Hepatic stellate cell (primary cell): ENCODE measurements at regions not wholly inside any gene's neighbourhood (a gene's known extent, or its start where the extent isn't known, plus 50 kb on each side); places are given as distances from the start of the nearest gene placed in this dataset.

Experiments used
- DNase-seq: peaks from one replicate; pipeline ENCODE4 v3.0.0; 2011; ENCODE audit warnings: low spot score

DNA sequence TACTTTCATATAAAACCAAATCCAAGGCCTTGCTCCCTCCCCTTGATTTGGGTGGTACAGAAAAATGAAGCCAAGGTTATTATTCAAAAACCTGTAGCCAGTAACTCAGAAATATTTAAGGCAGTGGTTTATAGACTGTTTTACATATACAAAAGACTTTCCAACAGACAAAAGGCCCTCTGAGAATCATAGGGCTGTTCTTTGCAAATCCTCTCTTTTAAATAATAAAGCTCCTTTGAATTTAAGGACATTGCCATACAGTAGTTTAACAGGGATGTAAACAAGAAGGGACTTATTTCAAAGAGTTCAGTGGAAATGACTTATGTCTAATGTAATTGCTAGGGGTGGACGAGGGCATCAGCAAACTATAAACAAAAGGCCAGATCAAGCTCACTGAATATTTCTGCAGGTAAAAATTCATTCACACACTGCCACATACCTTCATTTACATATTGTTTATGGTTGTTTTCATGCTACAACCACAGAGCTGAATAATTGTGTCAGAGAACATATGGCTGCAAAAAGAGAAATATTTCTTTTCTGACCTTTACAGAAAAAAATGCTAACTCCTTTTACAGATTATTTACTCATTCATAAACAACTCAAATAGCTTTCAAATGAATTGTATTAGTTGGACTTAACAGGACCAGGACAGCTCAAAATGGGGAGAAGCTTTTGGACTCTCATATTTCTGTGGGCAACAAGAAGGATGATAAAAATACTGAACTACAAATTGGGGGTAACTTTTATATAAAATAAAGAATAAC lies 665.6 kb downstream of the SLITRK1 start:
- no peak for DNase-seq

DNA sequence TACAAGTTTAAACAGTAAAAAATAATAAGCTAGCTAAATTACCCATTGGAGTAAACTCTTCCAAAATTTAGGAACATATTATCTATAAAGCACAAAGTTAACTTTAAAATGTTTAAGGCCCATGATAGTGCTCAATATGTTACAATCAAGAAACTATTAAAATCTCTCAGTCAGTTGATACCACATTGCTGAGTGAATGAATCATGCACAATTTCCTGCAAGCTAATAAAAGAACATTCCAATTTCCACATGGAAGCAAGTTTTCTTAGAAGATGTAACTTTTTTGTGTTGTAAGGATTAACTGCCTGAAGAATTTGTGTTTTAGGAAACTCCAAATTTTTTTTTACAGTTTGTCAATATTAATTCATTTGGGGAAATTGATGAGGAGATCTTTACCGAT lies 666.6 kb downstream of the SLITRK1 start:
- no peak for DNase-seq

DNA sequence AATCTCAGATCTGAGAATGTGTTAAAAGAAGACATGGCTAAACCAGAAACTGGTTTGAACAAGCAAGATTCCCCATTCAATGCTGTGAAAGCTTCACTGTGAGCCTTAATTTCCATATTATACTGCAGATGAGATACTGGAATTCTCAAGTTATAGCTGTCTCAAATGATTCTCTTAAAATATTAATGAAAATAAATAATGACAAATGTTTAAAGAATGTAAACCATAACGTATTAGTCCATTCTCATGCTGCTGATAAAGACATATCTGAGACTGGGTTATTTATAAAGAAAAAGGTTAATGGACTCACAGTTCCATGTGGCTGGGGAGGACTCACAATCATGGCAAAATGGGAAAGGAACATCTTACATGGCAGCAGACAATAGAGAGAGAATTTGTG lies 667.8 kb downstream of the SLITRK1 start:
- no peak for DNase-seq

DNA sequence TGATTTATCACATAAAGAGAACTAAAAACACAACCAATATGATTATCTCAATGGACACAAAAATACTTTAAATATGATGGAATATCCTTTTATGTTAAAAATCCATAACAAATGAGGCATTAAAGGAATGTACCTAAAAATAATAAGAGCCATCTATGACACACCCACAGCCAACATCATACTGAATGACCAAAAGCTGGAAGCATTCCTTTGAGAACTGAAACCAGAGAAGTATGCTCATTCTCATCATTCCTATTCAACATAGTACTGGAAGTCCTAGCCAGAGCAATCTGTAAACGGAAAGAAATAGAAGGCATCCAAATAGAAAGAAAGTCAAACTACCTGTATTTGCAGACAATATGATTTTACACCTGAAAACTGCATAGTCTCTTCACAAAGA lies 671.0 kb downstream of the SLITRK1 start:
- DNase-seq: no peak

DNA sequence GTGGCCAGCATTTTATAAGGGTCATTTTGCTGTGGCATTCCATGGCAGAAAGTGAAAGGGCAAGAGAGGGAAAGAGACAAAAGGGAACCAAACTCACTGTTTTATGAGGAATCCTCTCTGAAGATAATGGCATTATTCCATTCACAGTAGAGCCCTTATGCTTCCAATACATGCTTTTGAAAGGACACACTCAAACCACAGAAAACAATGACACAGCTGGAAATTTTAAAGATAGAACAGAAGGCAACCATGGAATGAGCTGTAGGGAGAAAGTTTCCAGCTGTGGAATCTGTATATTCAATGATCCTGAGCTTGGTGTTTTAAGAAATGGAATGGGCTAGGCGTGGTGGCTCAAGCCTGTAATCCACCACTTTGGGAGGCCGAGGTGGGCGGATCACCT lies 677.4 kb downstream of the SLITRK1 start:
- no peak for DNase-seq

DNA sequence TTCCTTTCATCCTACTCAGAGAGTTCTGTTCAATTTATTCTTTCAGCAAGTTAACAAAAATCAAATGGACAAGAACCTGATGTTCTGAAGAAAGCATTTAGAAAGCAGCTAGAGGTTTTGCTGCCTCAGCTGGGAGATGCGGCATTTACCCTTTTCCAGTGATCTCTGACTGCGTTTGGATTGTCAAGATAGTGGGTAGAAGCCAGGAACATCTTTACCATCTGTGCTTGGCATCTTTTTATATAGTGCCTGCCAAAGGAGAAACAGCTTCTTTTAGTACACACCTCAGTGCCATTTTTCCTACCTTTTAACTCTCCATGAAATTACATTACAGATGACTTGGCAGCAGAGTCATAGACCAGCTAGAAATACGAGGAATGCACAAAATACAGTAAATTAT lies 680.8 kb downstream of the SLITRK1 start:
- DNase-seq: no peak

DNA sequence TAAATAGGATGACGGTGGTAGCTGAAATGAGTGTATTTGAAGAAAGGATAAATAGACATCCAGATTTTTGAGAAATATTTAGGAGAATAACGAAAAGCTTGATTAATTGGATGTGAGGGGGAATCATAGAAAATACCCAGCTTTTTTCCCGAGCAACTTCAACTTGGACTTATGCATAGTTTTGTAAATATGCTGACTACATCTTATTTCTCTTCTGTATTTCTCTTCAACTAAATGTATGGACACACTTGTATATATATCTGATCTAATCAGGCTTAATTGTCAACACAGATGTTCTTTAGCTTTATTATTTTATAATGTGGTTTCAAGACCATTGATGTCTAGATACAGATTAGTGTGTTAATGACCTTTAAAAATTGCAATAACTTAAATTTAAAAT lies 685.0 kb downstream of the SLITRK1 start:
- no peak for DNase-seq

DNA sequence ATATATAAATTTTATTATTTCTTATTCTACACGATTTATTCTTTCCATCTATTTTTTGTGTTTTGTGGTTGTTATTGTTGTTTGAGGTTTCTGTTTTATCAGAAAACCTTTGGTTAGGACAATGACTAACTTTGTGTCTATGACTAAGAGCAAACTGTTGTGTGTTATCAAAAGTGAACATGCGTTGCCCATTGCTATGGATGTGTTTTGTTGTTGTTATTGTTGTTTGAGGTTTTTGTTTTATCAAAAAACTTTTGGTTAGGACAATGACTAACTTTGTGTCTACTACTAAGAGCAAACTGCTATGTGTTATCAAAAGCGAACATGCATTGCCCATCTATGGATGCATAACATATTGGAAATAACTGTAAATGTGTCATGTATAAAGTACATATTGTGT lies 692.3 kb downstream of the SLITRK1 start:
- DNase-seq: no peak

DNA sequence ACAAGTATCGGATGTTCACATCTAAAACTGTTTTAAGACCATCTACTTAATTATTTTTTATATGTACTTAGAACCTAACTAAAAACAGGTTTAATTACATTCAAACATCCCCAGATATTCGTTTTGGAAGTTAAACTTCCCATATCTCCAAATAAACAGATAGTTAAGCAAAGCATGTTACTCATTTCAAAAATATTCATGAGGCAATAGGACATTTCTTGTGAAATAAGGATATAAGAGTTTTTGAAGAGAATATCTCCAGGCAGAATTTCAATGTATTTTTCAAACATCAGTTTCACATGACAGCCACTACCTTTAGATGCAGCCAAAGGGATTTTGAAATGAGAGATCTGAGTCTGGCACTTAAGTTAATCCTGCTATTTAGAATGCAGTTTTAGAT lies 697.5 kb downstream of the SLITRK1 start:
- no peak for DNase-seq

DNA sequence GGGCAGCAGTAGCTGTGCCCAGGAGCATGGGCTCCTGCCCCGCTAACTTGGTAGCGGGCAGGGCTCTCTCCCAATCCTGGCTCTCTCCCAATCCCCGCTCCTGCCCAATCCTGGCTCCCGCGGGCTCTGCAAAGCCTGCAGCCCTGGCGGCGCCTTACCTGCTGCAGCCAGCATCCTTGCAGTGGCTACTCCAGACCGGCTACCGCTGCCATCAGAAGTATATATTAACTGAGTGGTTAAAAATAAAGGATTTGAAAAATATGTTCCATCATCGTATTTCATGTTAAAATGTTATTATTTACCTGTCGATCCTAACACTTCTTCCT lies 698.2 kb downstream of the SLITRK1 start:
- no peak for DNase-seq

DNA sequence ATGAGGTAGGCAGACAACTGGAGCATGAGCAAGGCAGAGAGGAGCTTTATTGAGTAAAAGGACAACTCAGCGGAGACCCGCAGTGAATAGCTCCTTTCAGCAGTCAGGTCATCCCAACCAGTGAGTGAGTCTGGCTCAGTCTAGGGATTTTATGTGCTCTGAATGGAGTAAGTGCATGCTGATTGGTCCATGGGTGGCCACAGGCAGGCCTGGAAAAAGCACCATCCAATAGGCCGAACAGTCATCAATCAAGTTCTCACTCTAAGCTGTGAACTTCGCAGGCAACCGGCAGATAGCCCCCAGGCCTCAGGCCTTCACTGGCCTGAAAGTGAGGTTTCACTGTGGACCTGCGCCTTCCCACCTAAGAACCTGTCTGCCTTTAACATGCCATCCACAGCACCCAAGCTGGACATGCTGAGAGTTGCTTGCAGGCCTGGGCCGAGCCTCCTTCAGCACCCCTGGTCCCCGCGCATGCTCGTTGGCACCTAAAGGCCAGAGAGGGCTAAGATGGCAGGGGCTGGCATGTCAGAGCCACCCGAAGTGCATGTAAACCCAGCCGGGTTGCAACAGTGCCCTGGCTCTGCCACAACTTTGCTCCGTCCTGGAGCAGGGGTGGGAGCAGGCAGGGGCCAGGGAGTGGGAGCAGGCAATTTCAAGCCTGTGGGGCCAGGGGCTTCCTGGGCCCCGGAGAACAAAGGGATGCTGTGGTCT lies 698.7 kb downstream of the SLITRK1 start:
- no peak for DNase-seq

DNA sequence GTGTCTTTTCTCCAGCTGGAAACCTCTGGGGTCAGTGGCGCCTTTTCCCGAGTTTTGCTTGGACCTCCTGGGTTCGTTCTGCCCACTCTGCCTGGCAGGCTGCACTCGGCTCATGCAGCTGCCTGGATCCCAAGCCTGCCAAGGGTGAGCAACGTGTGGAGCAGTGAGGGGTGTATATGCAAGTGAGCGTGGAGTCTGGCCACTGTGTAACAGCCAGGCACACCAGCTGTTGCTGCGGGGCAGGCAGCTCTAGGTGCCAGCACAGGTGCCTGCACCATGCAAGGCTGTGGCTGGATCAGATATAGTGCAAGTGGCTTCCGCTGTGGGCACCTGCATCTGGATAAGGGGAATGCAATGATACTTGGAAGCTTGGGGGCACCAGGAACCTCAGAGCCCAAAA lies 699.4 kb downstream of the SLITRK1 start:
- no peak for DNase-seq

DNA sequence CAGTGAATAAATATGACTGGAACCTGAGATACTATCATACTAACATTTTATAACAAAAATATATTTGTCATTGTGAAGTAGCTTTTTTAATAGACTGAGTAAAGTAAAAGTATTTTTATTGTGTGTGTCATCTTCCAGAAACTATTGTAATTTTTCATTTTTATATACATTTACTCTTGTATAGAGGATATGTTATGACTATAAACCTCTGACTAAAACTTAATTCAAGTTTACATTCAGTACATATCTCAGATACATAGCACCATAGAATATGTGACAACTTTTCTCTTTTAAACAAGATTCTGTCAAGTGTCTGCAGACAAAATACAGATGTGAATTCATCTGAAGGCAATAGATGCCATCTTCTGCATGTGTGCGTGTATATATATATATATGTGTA lies 704.3 kb downstream of the SLITRK1 start:
- no peak for DNase-seq

DNA sequence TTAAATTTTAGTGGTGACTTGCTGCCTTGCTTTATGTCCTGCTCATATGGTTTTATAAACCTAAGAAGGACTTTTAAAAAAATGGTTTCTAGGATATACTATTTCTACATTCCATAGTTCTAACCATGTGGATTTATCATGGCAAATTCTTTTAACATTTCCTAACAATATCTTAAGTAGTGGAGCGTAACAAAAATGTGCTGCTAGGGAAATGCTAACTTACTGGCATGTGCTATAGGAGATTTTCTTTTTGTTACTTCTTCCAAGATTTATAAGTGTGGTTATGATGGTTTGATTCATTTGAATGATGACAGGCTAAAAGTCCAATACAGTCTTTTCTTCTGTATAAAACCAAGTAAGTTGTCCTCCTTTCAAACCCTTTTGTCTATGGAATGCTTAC lies 713.7 kb downstream of the SLITRK1 start:
- no peak for DNase-seq

DNA sequence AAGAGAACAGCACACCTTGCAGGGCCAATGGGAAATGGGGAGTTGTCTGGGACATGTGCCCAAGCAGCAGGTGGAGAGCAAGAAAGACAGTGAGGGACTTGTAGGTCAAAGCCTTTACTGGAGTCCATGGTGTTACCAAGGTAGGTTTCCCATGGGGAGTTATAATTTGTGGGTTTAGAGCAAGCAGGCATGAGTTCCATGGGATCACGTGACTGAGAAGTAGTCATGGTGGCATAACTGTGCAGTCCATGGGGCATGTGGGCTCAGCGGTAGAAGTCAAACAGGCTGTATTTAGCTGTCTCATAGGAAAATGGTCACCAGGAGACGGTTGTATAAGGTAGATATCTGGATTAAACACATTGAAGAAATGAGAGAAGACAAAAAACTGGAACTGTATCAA lies 715.1 kb downstream of the SLITRK1 start:
- DNase-seq: no peak

DNA sequence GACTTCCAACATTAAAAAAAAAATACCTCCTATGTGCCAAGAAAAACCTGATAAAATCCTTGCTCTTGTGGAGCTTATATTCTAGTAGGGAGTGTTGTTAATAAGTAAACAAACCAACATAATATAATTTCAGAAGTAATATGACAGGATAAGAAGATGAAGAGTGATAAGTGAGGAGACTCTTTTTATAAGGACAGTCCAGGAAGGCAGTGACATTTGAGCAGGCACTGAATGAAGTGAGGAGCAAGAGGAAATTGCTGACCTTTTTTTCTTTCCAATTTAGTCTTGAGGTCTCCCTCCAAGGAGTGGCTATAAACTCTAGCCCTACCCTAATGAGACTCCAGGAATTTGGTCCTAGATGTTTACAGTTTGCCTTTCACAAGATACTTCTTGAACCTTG lies 715.7 kb downstream of the SLITRK1 start:
- no peak for DNase-seq

DNA sequence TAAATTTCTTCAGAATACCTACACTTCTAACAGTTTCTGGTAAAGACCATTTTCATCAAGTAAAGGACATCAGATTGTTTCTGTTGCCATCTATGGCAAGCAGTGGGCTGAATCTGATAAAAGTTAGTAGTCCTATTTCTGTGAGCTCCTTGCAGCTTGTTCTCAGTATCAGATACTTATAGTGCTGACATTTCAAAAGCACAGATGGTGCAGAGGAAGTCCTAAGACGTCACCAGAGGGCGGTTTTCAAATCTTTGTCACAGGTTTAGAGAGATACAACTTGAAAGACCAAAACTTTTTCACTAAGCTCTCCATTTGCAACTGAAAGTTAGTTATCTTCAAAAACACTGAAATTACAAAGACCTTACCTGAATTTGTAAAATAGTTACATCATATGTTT lies 719.8 kb downstream of the SLITRK1 start:
- DNase-seq: no peak

DNA sequence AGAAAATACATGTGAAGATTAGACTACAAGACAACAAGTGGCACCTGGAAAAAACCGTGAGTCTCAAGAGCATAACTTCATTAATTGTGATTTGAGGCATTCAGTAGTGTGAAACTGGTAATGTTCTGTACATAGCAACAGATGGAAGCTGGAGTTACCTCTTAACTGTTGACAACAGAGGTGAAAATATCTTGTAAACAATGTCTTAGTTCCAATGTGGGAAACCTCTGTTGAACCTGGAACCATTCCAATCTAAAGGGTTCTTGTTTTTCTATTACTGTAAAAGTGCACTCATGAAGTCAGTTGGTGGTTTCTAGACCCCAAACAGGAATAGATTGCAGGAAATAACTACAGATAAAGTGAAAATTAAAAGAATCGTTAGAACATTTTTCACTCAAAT lies 728.4 kb downstream of the SLITRK1 start:
- no peak for DNase-seq

DNA sequence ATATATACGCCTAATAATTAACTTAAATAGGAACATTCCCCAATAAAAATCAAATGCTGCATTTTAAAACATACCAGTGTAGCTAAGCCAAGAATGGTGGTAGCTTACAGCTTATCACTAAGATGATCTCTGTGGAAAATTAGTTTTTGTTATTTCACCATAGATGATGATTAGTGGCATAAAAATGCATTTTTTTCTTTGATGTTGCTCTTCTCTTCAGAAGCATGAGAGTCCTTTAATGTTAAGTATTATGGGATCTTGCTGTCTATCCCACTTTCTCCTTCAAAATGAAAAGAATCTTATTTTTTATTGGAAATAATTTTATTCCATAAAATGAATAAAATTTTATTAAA lies 731.0 kb downstream of the SLITRK1 start:
- DNase-seq: no peak

DNA sequence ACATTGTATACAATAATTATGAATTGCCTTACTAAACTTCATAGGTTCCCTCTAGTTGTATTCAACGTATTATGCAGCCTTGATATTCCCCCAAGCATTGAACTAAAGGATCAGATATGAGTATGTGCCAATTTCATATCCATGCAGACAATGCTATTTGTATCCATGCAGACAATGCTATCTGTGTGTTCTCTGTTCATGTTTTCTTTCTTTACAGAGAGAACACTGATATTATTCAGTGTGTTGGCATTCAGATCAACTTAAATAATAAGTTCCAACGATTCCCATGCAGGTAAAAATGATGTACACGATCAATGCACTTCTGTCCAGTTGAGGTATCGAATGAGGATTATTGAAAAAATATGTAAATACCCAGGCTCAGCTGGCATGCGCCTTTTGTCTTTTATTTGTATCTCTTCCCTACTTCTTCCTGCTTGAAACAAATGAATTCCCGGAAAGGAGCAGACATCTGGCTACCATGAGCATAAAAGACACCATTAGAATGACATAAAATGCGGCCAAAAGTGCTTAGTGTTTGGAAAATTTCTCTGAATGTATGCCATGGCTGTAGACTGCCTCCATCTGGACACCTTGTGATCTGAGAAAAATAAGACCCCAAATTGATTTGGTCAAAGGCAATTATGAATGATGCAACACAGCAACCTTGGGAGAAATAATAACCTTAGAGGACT lies 731.5 kb downstream of the SLITRK1 start:
- no peak for DNase-seq

DNA sequence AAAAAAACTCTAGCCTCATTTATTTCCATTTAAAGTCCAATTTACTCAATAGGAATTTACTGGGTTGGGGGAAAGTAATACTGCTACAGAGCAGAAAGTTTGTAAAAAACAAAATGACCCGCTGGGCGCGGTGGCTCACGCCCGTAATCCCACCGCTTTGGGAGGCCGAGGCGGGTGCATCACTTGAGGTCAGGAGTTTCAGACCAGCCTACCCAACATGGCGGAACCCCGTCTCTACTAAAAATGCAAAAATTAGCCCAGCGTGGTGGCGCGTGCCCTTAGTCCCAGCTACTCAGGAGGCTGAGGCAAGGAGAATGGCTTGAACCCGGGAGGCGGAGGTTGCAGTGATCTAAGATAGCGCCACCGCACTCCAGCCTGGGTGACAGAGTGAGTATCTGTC lies 745.6 kb downstream of the SLITRK1 start:
- no peak for DNase-seq

DNA sequence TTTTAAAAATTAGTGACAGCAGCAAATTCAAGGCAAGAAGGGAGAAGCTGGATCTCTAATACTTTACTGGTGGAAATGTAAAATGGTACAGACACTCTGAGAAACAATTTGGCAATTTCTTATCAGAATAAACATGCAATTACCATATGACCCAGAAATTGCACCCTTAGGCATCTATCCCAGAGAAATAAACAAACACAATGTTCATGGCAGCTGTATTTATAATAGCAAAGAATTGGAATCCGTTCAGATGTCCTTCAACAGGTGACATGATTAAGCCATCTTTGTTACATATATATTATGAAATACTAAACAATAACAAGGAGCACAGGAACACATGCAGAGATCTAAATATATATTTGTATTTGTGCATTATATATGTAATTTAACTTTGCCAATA lies 756.5 kb downstream of the SLITRK1 start:
- no peak for DNase-seq

DNA sequence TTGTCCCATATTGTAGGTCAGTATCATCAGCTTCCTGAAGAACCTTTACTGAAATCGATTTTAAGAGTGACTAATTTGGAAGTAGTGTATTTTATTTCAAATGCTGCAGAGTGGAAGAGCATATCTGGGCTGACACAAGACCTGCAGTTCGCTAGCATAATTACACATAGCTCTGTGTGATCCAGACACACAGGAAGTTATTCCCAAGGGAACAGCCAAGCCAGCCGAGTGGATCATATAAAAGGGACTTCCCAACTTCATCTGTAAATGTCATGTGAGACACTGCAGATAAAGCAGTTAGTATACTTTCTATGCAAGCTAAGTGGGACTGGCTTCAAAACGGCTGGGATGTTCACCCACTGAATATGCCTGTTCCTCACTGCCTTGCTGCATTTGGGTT lies 760.4 kb downstream of the SLITRK1 start:
- no peak for DNase-seq

DNA sequence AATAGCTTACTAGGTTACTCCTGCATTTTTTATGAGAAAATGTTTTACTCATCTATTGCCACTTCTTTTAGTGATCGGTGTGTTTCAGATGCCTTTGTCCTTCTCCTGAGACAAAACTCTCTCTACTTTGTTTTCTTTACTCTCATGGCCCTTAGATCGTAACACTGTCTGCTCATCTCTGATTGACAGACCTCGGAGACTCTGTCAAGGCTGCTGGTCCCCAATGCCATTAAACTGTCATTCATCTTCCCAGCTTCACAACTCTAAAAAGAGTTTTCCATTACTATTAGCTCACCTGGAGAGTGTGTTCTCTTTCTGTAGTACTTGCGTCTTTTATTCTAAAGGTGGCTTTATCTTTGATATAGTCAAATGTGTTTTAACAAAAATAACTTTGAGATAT lies 765.2 kb downstream of the SLITRK1 start:
- DNase-seq: no peak
